Neural cell (in vitro differentiated cells): ENCODE measurements at regions not wholly inside any gene's neighbourhood (a gene's known extent, or its start where the extent isn't known, plus 50 kb on each side); places are given as distances from the start of the nearest gene placed in this dataset.

ENCODE experiments used
- CTCF ChIP-seq: fragments of 450-650 bp; IDR thresholded peaks from 2 replicates; pipeline ENCODE4 v1.5.1; 2014; ENCODE audit warnings: antibody characterized with exemption, mild to moderate bottlenecking, moderate library complexity; ENCODE audit not compliant: poor library complexity, severe bottlenecking
- EP300 ChIP-seq: fragments of 450-650 bp; conservative IDR thresholded peaks from 2 replicates; pipeline ENCODE4 v1.6.1; 2014; ENCODE audit warnings: antibody characterized with exemption, mild to moderate bottlenecking, moderate library complexity; ENCODE audit not compliant: poor library complexity, severe bottlenecking
- EZH2 ChIP-seq: fragments of 200-600, 300-800 bp; shearing (Covaris generic), sonication (generic); IDR thresholded peaks from 2 replicates; pipeline ENCODE4 v1.6.1; 2014; ENCODE audit warnings: antibody characterized with exemption, low read length, borderline replicate concordance, mild to moderate bottlenecking; ENCODE audit not compliant: insufficient read depth, poor library complexity, severe bottlenecking
- RAD21 ChIP-seq: fragments of 450-650 bp; conservative IDR thresholded peaks from 2 replicates; pipeline ENCODE4 v1.6.1; 2014; ENCODE audit warnings: antibody characterized with exemption, mild to moderate bottlenecking, moderate library complexity

GRCh38 chrX:19291086-19291485 lies 52.6 kb upstream of the PDHA1 start:
- TF ChIP-seq EZH2 (no peak), EP300 (no peak), CTCF (no peak), RAD21 (no peak)
